Parathyroid adenoma (tissue), 2 donors: ENCODE measurements at regions not wholly inside any gene's neighbourhood (a gene's known extent, or its start where the extent isn't known, plus 50 kb on each side); places are given as distances from the start of the nearest gene placed in this dataset.

Experiments
- H2AFZ ChIP-seq: fragments of 300-600 bp; sonication (generic); one replicate; pipeline ENCODE4 v1.7.0; 2017; ENCODE audit warnings: antibody characterized with exemption, mild to moderate bottlenecking
- H3K27ac ChIP-seq: fragments of 300-600 bp; sonication (generic); one replicate; pipeline ENCODE4 v1.7.0; 2017
- H3K27me3 ChIP-seq: fragments of 300-600 bp; sonication (generic); one replicate; pipeline ENCODE4 v1.7.0; 2017; ENCODE audit warnings: low read length; ENCODE audit not compliant: control insufficient read depth, insufficient read depth
- H3K36me3 ChIP-seq: fragments of 300-600 bp; sonication (generic); one replicate; pipeline ENCODE4 v1.7.0; 2017; ENCODE audit warnings: low read length; ENCODE audit not compliant: control insufficient read depth, insufficient read depth
- H3K4me1 ChIP-seq: fragments of 300-600 bp; sonication (generic); one replicate; pipeline ENCODE4 v1.7.0; 2017; ENCODE audit warnings: control low read depth
- H3K4me2 ChIP-seq: fragments of 300-600 bp; sonication (generic); one replicate; pipeline ENCODE4 v1.7.0; 2017; ENCODE audit warnings: low read length
- H3K4me3 ChIP-seq: fragments of 300-600 bp; sonication (generic); one replicate; pipeline ENCODE4 v1.7.0; 2017; ENCODE audit warnings: low read depth, low read length
- H3K79me2 ChIP-seq: fragments of 300-600 bp; sonication (generic); one replicate; pipeline ENCODE4 v1.7.0; 2017; ENCODE audit warnings: control low read depth
- H3K9ac ChIP-seq: fragments of 300-600 bp; sonication (generic); one replicate; pipeline ENCODE4 v1.7.0; 2017; ENCODE audit warnings: mild to moderate bottlenecking
- H3K9me3 ChIP-seq: fragments of 300-600 bp; sonication (generic); one replicate; pipeline ENCODE4 v1.7.0; 2017; ENCODE audit warnings: low read length; ENCODE audit not compliant: control insufficient read depth
- TF ChIP-seq, protein P1 (sequence below): fragments of 300-600 bp; sonication (generic); IDR thresholded peaks from one replicate; pipeline ENCODE4 v1.7.0; 2017; ENCODE audit warnings: antibody characterized with exemption, mild to moderate bottlenecking
- donor health status: primary hyperparathyroidism.

DNA sequence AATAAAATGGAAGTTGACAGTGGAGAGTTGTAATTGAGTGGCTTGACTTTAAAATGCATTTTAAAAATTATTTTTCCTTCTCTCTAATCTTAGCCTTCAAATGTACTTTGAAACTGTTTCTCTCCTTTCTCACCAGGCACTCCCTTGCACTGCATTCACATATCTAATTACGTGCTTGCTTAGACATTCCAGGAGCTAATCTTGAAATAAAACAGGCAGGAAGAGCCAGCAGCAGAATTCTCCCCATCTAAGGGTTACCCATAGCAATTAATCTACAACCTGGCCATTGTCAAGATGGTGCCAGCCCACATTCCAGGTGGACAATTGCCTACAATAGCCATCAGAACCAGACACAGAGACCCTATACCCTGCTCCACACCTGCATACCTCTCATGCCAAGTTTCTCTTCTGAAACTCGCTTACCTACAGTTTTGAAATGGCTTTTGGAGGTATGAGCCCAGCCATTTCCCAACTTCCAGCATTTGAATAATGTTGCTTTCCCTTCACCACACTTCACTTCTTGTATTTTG is 167.6 kb upstream of the GJE1 start:
- H3K4me3 ChIP-seq, result no peak overlapping the region
- TF ChIP-seq, protein P1, sequence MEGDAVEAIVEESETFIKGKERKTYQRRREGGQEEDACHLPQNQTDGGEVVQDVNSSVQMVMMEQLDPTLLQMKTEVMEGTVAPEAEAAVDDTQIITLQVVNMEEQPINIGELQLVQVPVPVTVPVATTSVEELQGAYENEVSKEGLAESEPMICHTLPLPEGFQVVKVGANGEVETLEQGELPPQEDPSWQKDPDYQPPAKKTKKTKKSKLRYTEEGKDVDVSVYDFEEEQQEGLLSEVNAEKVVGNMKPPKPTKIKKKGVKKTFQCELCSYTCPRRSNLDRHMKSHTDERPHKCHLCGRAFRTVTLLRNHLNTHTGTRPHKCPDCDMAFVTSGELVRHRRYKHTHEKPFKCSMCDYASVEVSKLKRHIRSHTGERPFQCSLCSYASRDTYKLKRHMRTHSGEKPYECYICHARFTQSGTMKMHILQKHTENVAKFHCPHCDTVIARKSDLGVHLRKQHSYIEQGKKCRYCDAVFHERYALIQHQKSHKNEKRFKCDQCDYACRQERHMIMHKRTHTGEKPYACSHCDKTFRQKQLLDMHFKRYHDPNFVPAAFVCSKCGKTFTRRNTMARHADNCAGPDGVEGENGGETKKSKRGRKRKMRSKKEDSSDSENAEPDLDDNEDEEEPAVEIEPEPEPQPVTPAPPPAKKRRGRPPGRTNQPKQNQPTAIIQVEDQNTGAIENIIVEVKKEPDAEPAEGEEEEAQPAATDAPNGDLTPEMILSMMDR, result no peak
- no peak overlapping the region for H3K4me2 ChIP-seq
- H3K36me3 ChIP-seq, result no peaks in the 10 kb centered on the region
- no peaks in the 10 kb centered on the region for H3K27me3 ChIP-seq
- no peaks in the 10 kb centered on the region for H3K79me2 ChIP-seq
- no peak overlapping the region for H3K9ac ChIP-seq
- H3K4me1 ChIP-seq, result no peaks in the 10 kb centered on the region
- H3K9me3 ChIP-seq, result no peaks in the 10 kb centered on the region
- no peak overlapping the region for H3K27ac ChIP-seq
- H2AFZ ChIP-seq, result no peak overlapping the region

DNA sequence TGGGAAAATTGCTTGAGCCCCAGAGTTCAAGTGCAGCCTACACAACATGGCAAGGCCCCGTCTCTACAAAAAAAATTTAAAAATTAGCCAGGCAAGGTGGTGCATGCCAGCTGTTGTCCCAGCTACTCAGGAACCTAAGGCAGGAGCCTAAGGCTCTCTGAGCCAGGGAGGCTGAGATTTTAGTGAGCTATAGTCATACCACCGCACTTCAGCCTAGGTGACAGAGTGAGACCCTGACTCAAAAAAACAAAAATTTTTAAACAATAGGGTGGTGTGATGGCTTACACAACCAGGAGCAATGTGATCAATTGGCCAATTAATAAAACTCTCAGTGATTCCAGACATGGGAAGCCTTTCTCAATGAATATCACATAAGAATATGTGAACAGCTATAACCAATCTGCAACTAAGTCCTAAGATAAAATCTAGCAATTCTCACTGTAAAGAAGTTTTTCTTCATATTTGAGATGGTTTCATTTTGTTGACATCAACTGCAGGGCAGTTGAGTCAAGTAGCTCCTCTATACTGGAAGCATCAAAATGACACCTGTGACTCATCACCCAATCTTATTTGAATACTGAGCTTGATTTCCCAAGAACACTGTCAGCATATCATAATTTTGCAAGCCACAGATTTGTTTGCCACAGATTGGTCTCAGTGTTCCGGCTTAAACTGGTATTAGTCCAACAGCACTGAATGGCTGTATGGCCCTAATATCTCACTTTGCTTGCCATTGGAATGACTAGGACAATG is 169.0 kb upstream of the GJE1 start:
- no peak overlapping the region for H3K4me2 ChIP-seq
- no peaks in the 10 kb centered on the region for H3K9me3 ChIP-seq
- H3K4me1 ChIP-seq, result no peaks in the 10 kb centered on the region
- H3K36me3 ChIP-seq, result no peaks in the 10 kb centered on the region
- no peaks in the 10 kb centered on the region for H3K27me3 ChIP-seq
- TF ChIP-seq, protein P1, result no peak
- H3K27ac ChIP-seq, result no peak overlapping the region
- no peak overlapping the region for H3K4me3 ChIP-seq
- no peak overlapping the region for H3K9ac ChIP-seq
- no peaks in the 10 kb centered on the region for H3K79me2 ChIP-seq
- no peak overlapping the region for H2AFZ ChIP-seq

DNA sequence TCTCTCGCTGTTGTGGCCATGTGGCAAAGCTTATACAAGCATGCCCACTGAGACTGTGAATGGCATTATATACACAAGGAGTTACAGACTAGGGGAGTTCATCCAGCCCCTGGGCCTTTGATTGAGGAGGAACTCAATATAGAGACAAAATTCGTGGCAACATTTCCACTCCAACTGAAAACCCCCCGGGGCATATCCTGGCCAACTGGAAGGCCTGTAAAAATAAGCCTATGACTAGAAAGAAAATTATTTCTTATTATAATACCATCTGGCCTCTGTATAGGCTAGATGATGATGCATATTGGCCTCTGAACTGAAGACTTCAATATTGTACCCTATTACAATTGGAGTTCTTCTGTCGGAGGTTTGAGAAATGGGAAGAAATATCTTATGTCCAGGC is 175.5 kb upstream of the GJE1 start:
- Histone ChIP-seq H2AFZ (no peak overlapping the region), H3K36me3 (no peaks in the 10 kb centered on the region)
- TF ChIP-seq, protein P1, result no peak

DNA sequence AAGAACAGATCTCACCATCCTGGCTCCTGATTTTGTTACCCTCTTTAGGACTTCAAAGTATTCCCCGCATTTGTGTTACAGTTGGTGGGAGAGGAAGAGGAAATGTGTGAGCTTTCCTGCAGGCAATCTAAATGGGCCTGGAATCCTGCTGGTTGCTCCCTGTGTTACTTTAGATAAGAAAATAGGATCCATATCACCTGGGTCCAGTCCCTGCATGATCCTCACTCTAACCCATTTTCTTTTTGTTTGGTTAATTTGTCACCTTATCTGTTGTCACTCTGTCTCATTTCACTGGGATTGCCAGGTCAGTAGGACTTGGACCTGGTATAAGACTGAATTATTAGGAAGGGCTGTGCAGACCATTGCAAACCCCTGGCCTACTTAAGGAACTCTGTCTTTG is 175.9 kb upstream of the GJE1 start:
- no peaks in the 10 kb centered on the region for H3K27me3 ChIP-seq
- no peak overlapping the region for H3K4me2 ChIP-seq
- no peak overlapping the region for H3K9ac ChIP-seq
- no peaks in the 10 kb centered on the region for H3K79me2 ChIP-seq
- H3K36me3 ChIP-seq, result no peaks in the 10 kb centered on the region
- H3K9me3 ChIP-seq, result no peaks in the 10 kb centered on the region
- no peak overlapping the region for H3K4me3 ChIP-seq
- TF ChIP-seq, protein P1, result no peak
- H3K4me1 ChIP-seq, result no peaks in the 10 kb centered on the region
- H2AFZ ChIP-seq, result no peak overlapping the region
- no peak overlapping the region for H3K27ac ChIP-seq

More for the DNA sequence above, 175.5 kb upstream of the GJE1 start:
- Histone ChIP-seq H3K4me3 (no peak overlapping the region), H3K79me2 (no peaks in the 10 kb centered on the region), H3K27ac (no peak overlapping the region), H3K9me3 (no peaks in the 10 kb centered on the region), H3K27me3 (no peaks in the 10 kb centered on the region), H3K4me1 (no peaks in the 10 kb centered on the region), H3K9ac (no peak overlapping the region), H3K4me2 (no peak overlapping the region)
